ENCODE measurements at regions not wholly inside any gene's neighbourhood (a gene's known extent, or its start where the extent isn't known, plus 50 kb on each side); places are given as distances from the start of the nearest gene placed in this dataset.
A peak's percentile ranks its signal among the peaks of the same experiment; 100 is the strongest.

GRCh38 chr2:18959952-18960717, 370.8 kb upstream of the NT5C1B start:
- no peaks in the 10 kb centered on the region for H3K27me3 ChIP-seq
- no peaks in the 10 kb centered on the region for H3K36me3 ChIP-seq
- no peak overlapping the region for H3K4me3 ChIP-seq
- H3K27ac ChIP-seq = no peak overlapping the region
- intact Hi-C loops (cut with DNase I) = no loop called here
- DNase-seq (no peak), ATAC-seq (no peak)
- H3K4me1 ChIP-seq = no peaks in the 10 kb centered on the region
- TF ChIP-seq CTCF (IDR thresholded peaks at IDR 0.05) = no peak
- peaks cover 0 to 4% (median 0%) of the 10 kb centered on the region in 11 donors for H3K9me3 ChIP-seq

GRCh38 chr2:18959200-18959599, 369.8 kb upstream of the NT5C1B start:
- Histone ChIP-seq H3K27ac (no peak overlapping the region), H3K4me3 (no peak overlapping the region), H3K9me3 (peaks cover 0 to 12% (median 0%) of the 10 kb centered on the region in 11 donors), H3K4me1 (no peaks in the 10 kb centered on the region), H3K27me3 (no peaks in the 10 kb centered on the region), H3K36me3 (no peaks in the 10 kb centered on the region)
- ATAC-seq (no peak), DNase-seq (no peak)
- 91% methylated on average over 1 of the region's 1 CpG for WGBS, 2 donors
- intact Hi-C loops (cut with DNase I) = no loop called here
- TF ChIP-seq CTCF (IDR thresholded peaks at IDR 0.05) = no peak

GRCh38 chr2:18957909-18958308, 368.5 kb upstream of the NT5C1B start:
- no peak for TF ChIP-seq CTCF (IDR thresholded peaks at IDR 0.05)
- ATAC-seq (no peak), DNase-seq (no peak)
- Histone ChIP-seq H3K36me3 (no peaks in the 10 kb centered on the region), H3K27me3 (no peaks in the 10 kb centered on the region), H3K27ac (no peak overlapping the region), H3K4me1 (no peaks in the 10 kb centered on the region), H3K4me3 (no peak overlapping the region), H3K9me3 (peaks cover 0 to 12% (median 0%) of the 10 kb centered on the region in 11 donors)
- intact Hi-C loops (cut with DNase I) = no loop called here
- WGBS, 2 donors = 96 to 98% methylated on average over 1 of the region's 1 CpG

GRCh38 chr2:18950361-18950851, 361.0 kb upstream of the NT5C1B start:
- WGBS, 2 donors = 28 to 40% methylated on average over 5 of the region's 5 CpGs
- intact Hi-C loops (cut with DNase I) = no loop called here
- Histone ChIP-seq H3K27ac (no peak overlapping the region), H3K27me3 (no peaks in the 10 kb centered on the region), H3K4me1 (peaks cover 0 to 10% (median 3%) of the 10 kb centered on the region in 9 donors), H3K36me3 (no peaks in the 10 kb centered on the region), H3K4me3 (no peak overlapping the region), H3K9me3 (peaks cover 0 to 8% (median 0%) of the 10 kb centered on the region in 11 donors)
- peak in 1 of 8 donors; percentile 67 for ATAC-seq
- TF ChIP-seq CTCF (IDR thresholded peaks at IDR 0.05) = no peak
- no peak for DNase-seq

All from heart right ventricle (tissue), 16 donors.